SK-N-SH (cell line): ENCODE measurements at regions not wholly inside any gene's neighbourhood (a gene's known extent, or its start where the extent isn't known, plus 50 kb on each side); places are given as distances from the start of the nearest gene placed in this dataset.

Experiments
- CTCF ChIA-PET: fragments of 300-600, 350-600 bp; formaldehyde crosslinking; extraction: SDS; loops from one replicate; lab custom pipeline; 2021; lab: Yijun Ruan, JAX
- POLR2A ChIA-PET: fragments of 350-600 bp; sonication (Branson Sonifier 250); formaldehyde crosslinking; extraction: SDS; loops from one replicate; lab custom pipeline; 2020; ENCODE audit warnings: antibody characterized with exemption, inconsistent platforms; lab: Yijun Ruan, JAX
- DNase-seq: peaks from one replicate; pipeline ENCODE4 v3.0.0; 2012
- H2AFZ ChIP-seq: fragments of 200-600 bp; sonication (generic); 2 replicates; pipeline ENCODE4 v1.8.1; 2016; ENCODE audit warnings: antibody characterized with exemption, mild to moderate bottlenecking, low read depth
- H3F3A ChIP-seq: fragments of 200-600 bp; sonication (generic); replicated peaks from 2 replicates; pipeline ENCODE3; 2016; ENCODE audit warnings: antibody characterized with exemption, mild to moderate bottlenecking; ENCODE audit not compliant: insufficient read depth
- H3K27ac ChIP-seq, 2 experiments: fragments of 200-500 bp in 1 of 2; fragments of 200-600 bp in 1 of 2; sonication (Bioruptor generic) in 1 of 2; sonication (generic), shearing (Covaris generic) in 1 of 2; 2 replicates each; pipeline versions ENCODE4 v1.5.1 to v1.6.1; 2014 to 2016; ENCODE audit warnings: low read depth in 2 of 2, inconsistent platforms in 1 of 2, low read length in 1 of 2, mild to moderate bottlenecking in 1 of 2, mixed read lengths in 1 of 2
- H3K27me3 ChIP-seq: fragments of 200-600 bp; sonication (generic), shearing (Covaris generic); 2 replicates; pipeline ENCODE4 v1.6.1; 2016; ENCODE audit warnings: mixed run types; ENCODE audit not compliant: insufficient read depth
- H3K36me3 ChIP-seq, 2 experiments: fragments of 200-500 bp in 1 of 2; fragments of 200-600 bp in 1 of 2; sonication (Bioruptor generic) in 1 of 2; sonication (generic) in 1 of 2; replicated peaks in 1 of 2; 2 replicates each; pipeline versions ENCODE3 to v1.5.1; 2014 to 2016; ENCODE audit warnings: low read length in 1 of 2, mild to moderate bottlenecking in 1 of 2; ENCODE audit not compliant: insufficient read depth in 2 of 2, control insufficient read depth in 1 of 2
- H3K4me1 ChIP-seq, 2 experiments: fragments of 200-500 bp in 1 of 2; fragments of 200-600 bp in 1 of 2; sonication (Bioruptor generic) in 1 of 2; sonication (generic), shearing (Covaris generic) in 1 of 2; 2 replicates each; pipeline versions ENCODE4 v1.5.1 to v1.6.1; 2014 to 2016; ENCODE audit warnings: low read depth in 1 of 2, low read length in 1 of 2, mixed run types in 1 of 2; ENCODE audit not compliant: insufficient read depth in 2 of 2, control insufficient read depth in 1 of 2
- H3K4me2 ChIP-seq: fragments of 200-600 bp; sonication (generic), shearing (Covaris generic); 2 replicates; pipeline ENCODE4 v1.6.1; 2017; ENCODE audit warnings: mixed run types
- H3K4me3 ChIP-seq, 2 experiments: fragments of 200-500 bp in 1 of 2; fragments of 200-600 bp in 1 of 2; sonication (Bioruptor generic) in 1 of 2; sonication (generic), shearing (Covaris generic) in 1 of 2; 2 replicates each; pipeline versions ENCODE4 v1.5.1 to v1.8.1; 2014 to 2016; ENCODE audit warnings: low read depth in 2 of 2, inconsistent platforms in 1 of 2, low read length in 1 of 2, mild to moderate bottlenecking in 1 of 2, mixed read lengths in 1 of 2, moderate library complexity in 1 of 2
- H3K79me2 ChIP-seq: fragments of 200-600 bp; sonication (generic); 2 replicates; pipeline ENCODE4 v1.8.1; 2017; ENCODE audit warnings: mild to moderate bottlenecking; ENCODE audit not compliant: insufficient read depth
- H3K9ac ChIP-seq: fragments of 200-600 bp; sonication (generic); 2 replicates; pipeline ENCODE4 v1.6.1; 2017; ENCODE audit warnings: mixed run types
- H3K9me2 ChIP-seq: fragments of 200-600 bp; sonication (generic); 2 replicates; pipeline ENCODE4 v1.6.1; 2017; ENCODE audit warnings: mixed run types
- H3K9me3 ChIP-seq: fragments of 200-600 bp; sonication (generic); 2 replicates; pipeline ENCODE4 v1.6.1; 2017; ENCODE audit warnings: mixed run types, mild to moderate bottlenecking, moderate library complexity
- H4K20me1 ChIP-seq: fragments of 200-600 bp; sonication (generic); 2 replicates; pipeline ENCODE4 v1.6.1; 2017; ENCODE audit warnings: mild to moderate bottlenecking, mixed run types; ENCODE audit not compliant: insufficient read depth
- CHD2 ChIP-seq: fragments of 150-350 bp; IDR thresholded peaks from 2 replicates; pipeline ENCODE4 v1.6.1; 2018; ENCODE audit warnings: low read length; ENCODE audit not compliant: partially characterized antibody
- CTCF ChIP-seq: fragments of 200-600 bp; sonication (generic); IDR thresholded peaks from 2 replicates; pipeline ENCODE4 v1.6.1; 2017; ENCODE audit warnings: antibody characterized with exemption, mild to moderate bottlenecking, moderate library complexity
- FOSL2 ChIP-seq: IDR thresholded peaks from 2 replicates; pipeline ENCODE4 v1.4.0; 2012; ENCODE audit warnings: low read depth, mild to moderate bottlenecking, moderate library complexity, borderline replicate concordance
- FOXJ3 ChIP-seq: sonication (generic); formaldehyde crosslinking; IDR thresholded peaks from 2 replicates; pipeline ENCODE4 v1.5.1; 2020; ENCODE audit warnings: mild to moderate bottlenecking, missing genetic modification reagents
- GABPA ChIP-seq: IDR thresholded peaks from 2 replicates; pipeline ENCODE4 v1.4.0; 2012; ENCODE audit warnings: low read depth, mild to moderate bottlenecking
- GATA2 ChIP-seq: sonication (generic); formaldehyde crosslinking; IDR thresholded peaks from 2 replicates; pipeline ENCODE4 v1.5.0; 2020; ENCODE audit warnings: mild to moderate bottlenecking, missing genetic modification reagents
- IRF3 ChIP-seq: fragments of 150-350 bp; IDR thresholded peaks from 2 replicates; pipeline ENCODE4 v1.6.1; 2016; ENCODE audit warnings: mild to moderate bottlenecking, low read depth, low read length
- JUND ChIP-seq: IDR thresholded peaks from 2 replicates; pipeline ENCODE4 v1.4.0; 2012
- MXI1 ChIP-seq: IDR thresholded peaks from 2 replicates; pipeline ENCODE4 v1.6.1; 2012; ENCODE audit warnings: mild to moderate bottlenecking, low read depth, low read length, improper control_type of control experiment
- NRF1 ChIP-seq: IDR thresholded peaks from 2 replicates; pipeline ENCODE4 v1.6.1; 2012; ENCODE audit warnings: low read depth, mild to moderate bottlenecking, low read length
- RAD21 ChIP-seq: IDR thresholded peaks from 2 replicates; pipeline ENCODE4 v1.6.1; 2012; ENCODE audit warnings: mild to moderate bottlenecking, low read length
- REST ChIP-seq: IDR thresholded peaks from 2 replicates; pipeline ENCODE4 v1.6.1; 2012; ENCODE audit warnings: mild to moderate bottlenecking, low read depth, low read length, moderate library complexity
- RXRA ChIP-seq: IDR thresholded peaks from 2 replicates; pipeline ENCODE4 v1.4.0; 2012; ENCODE audit warnings: low read depth, mild to moderate bottlenecking, borderline replicate concordance
- SIN3A ChIP-seq: IDR thresholded peaks from 2 replicates; pipeline ENCODE4 v1.6.1; 2012; ENCODE audit warnings: low read depth, mild to moderate bottlenecking, low read length, moderate library complexity, borderline replicate concordance
- SMC3 ChIP-seq: IDR thresholded peaks from 2 replicates; pipeline ENCODE4 v1.6.1; 2012; ENCODE audit warnings: low read depth, low read length, improper control_type of control experiment
- TAF1 ChIP-seq: IDR thresholded peaks from 2 replicates; pipeline ENCODE4 v1.6.1; 2012; ENCODE audit warnings: low read depth, mild to moderate bottlenecking, low read length, moderate library complexity, borderline replicate concordance
- TEAD4 ChIP-seq: IDR thresholded peaks from 2 replicates; pipeline ENCODE4 v1.4.0; 2012; ENCODE audit warnings: mild to moderate bottlenecking, borderline replicate concordance; ENCODE audit not compliant: insufficient read depth
- USF2 ChIP-seq: fragments of 150-350 bp; IDR thresholded peaks from 2 replicates; pipeline ENCODE4 v1.6.1; 2017; ENCODE audit warnings: antibody characterized with exemption, low read length, low read depth, borderline replicate concordance
- YY1 ChIP-seq: IDR thresholded peaks from 2 replicates; pipeline ENCODE4 v1.4.0; 2012; ENCODE audit warnings: low read depth, mild to moderate bottlenecking
- TF ChIP-seq, protein P1 (sequence below): IDR thresholded peaks from 2 replicates; pipeline ENCODE4 v1.4.0; 2012; ENCODE audit warnings: low read depth, borderline replicate concordance

GRCh38 chr4:83831588-83831987 lies 295.7 kb downstream of the GPAT3 start:
- POLR2A ChIA-PET: no interaction called here
- DNase-seq: no peak
- Histone ChIP-seq H4K20me1 (no peaks in the 10 kb centered on the region), H3K4me1 (no peaks in the 10 kb centered on the region), H3K27me3 (no peaks in the 10 kb centered on the region), H2AFZ (no peak overlapping the region), H3K36me3 (no peaks in the 10 kb centered on the region), H3K27ac (no peak overlapping the region), H3K9me3 (no peaks in the 10 kb centered on the region), H3K9ac (no peak overlapping the region), H3K79me2 (no peaks in the 10 kb centered on the region), H3F3A (no peaks in the 10 kb centered on the region), H3K4me3 (no peak overlapping the region), H3K4me2 (no peak overlapping the region), H3K9me2 (no peaks in the 10 kb centered on the region)
- TF ChIP-seq IRF3 (no peak), TEAD4 (no peak), GABPA (no peak), RAD21 (no peak), FOXJ3 (CRISPR knock-in tag) (no peak), TAF1 (no peak), SIN3A (no peak), SMC3 (no peak), JUND (no peak), CTCF (no peak), YY1 (no peak), GATA2 (CRISPR knock-in tag) (no peak), REST (no peak), NRF1 (no peak), RXRA (no peak), FOSL2 (no peak), CHD2 (no peak), MXI1 (no peak), USF2 (no peak)
- TF ChIP-seq, protein P1, sequence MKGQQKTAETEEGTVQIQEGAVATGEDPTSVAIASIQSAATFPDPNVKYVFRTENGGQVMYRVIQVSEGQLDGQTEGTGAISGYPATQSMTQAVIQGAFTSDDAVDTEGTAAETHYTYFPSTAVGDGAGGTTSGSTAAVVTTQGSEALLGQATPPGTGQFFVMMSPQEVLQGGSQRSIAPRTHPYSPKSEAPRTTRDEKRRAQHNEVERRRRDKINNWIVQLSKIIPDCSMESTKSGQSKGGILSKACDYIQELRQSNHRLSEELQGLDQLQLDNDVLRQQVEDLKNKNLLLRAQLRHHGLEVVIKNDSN: no peak
- CTCF ChIA-PET: interaction anchor here (1.0 kb wide), 1 partner anchor 8 kb away, joined by 3 read pairs; no protein-coding TSS in a partner anchor
